ENCODE measurements at regions not wholly inside any gene's neighbourhood (a gene's known extent, or its start where the extent isn't known, plus 50 kb on each side); places are given as distances from the start of the nearest gene placed in this dataset.

GRCh38 chr7:155921804-155922066 is 109.5 kb upstream of the SHH start:
- ChIA-PET POLR2A (no interaction called here), CTCF (no interaction called here)
- H3K4me3 Mint-ChIP-seq (ENCODE audit: unreplicated experiment), result no peak overlapping the region
- H3K9me3 Mint-ChIP-seq (ENCODE audit: unreplicated experiment), result peaks cover 10% of the 10 kb centered on the region
- H3K27ac Mint-ChIP-seq (ENCODE audit: unreplicated experiment), result peak overlapping the region; percentile 83
- no peak for TF ChIP-seq CTCF (IDR thresholded peaks at IDR 0.05; ENCODE audit: insufficient read depth in 1 of 2, low read depth in 1 of 2, low read length in 1 of 2, severe bottlenecking in 1 of 2, unreplicated experiment in 1 of 2)
- Histone ChIP-seq H3K9me3 (no peaks in the 10 kb centered on the region), H3K4me1 (peaks cover 36% of the 10 kb centered on the region), H3K4me3 (ENCODE audit: low read depth, low read length) (no peak overlapping the region), H3K27me3 (replicated peaks; ENCODE audit: control insufficient read depth, insufficient read depth, low read length) (no peaks in the 10 kb centered on the region), H3K36me3 (ENCODE audit: control insufficient read depth, insufficient read depth, low read length) (no peaks in the 10 kb centered on the region)
- peaks cover 20% of the 10 kb centered on the region for H3K4me1 Mint-ChIP-seq (ENCODE audit: low read depth, unreplicated experiment)
- DNase-seq, result no peak
- H3K36me3 Mint-ChIP-seq (ENCODE audit: insufficient read depth, unreplicated experiment), result no peaks in the 10 kb centered on the region
- no peaks in the 10 kb centered on the region for H3K27me3 Mint-ChIP-seq (ENCODE audit: insufficient read depth, unreplicated experiment)
- BruUV-seq (replicated peaks), result no TSS peak
- intact Hi-C loops (cut with micrococcal nuclease; ENCODE audit: unreplicated experiment), result no loop called here

DNA sequence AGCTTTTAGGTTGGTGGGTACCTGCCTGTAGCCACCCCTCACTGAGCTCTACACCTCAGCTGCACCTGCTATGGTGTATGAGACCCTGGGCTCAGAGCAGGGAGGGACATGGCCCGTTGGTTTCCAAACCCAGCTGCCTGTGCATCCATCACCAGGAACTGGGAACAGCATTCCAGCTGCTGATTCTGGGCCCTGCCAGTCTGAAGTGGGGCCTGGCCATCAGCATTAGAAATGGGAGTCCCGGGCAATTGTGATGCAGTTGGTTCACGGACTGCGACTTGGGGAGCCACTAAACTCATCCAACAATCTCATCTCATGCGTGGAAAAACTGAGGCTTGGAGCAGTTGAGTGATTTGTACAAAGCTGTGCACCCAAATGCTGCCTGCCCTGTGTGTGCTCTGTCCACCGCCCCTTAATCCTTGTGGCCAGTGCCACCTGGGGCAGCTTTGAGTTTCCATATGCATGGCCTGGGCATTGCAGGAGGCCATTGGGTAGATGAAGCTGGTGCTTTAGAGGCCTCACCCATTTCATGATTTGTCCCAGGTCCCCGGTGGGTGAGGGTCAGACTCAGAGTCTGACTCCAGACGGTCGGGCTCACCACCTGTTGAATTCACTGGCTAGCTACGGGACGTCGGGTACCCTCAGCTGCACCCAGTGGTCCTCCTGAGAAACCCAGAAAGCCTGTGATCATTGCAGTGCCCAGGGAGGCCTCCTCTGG is 109.0 kb upstream of the SHH start:
- no peak for TF ChIP-seq CTCF (IDR thresholded peaks at IDR 0.05; ENCODE audit: insufficient read depth in 1 of 2, low read depth in 1 of 2, low read length in 1 of 2, severe bottlenecking in 1 of 2, unreplicated experiment in 1 of 2)
- intact Hi-C loops (cut with micrococcal nuclease; ENCODE audit: unreplicated experiment), result no loop called here

DNA sequence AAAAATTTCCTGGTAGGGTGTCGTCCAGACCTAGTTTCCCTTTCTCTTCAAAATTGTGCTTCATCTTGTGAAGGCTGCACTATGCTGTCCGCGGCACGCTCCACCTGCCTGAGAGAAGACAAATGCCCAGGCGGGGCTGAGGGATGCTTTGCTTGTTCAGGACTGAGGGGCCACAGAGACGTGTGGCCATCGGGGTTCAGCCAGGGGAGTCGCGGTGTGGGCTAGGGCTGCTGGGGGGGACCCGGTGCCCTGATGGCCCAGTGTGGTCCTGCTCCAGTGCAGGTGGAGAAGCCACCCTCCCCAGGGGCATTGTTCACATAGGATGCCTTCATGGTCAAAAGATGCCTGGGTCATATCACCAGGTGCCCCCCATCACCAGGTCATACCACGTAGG is 107.8 kb upstream of the SHH start:
- Mint-ChIP-seq H3K27ac (ENCODE audit: unreplicated experiment) (no peak overlapping the region), H3K9me3 (ENCODE audit: unreplicated experiment) (peaks cover 10% of the 10 kb centered on the region), H3K4me3 (ENCODE audit: unreplicated experiment) (no peak overlapping the region), H3K36me3 (ENCODE audit: insufficient read depth, unreplicated experiment) (no peaks in the 10 kb centered on the region), H3K4me1 (ENCODE audit: low read depth, unreplicated experiment) (peaks cover 20% of the 10 kb centered on the region), H3K27me3 (ENCODE audit: insufficient read depth, unreplicated experiment) (no peaks in the 10 kb centered on the region)
- ChIA-PET POLR2A (no interaction called here), CTCF (no interaction called here)
- Histone ChIP-seq H3K36me3 (ENCODE audit: control insufficient read depth, insufficient read depth, low read length) (no peaks in the 10 kb centered on the region), H3K27me3 (replicated peaks; ENCODE audit: control insufficient read depth, insufficient read depth, low read length) (no peaks in the 10 kb centered on the region), H3K4me3 (ENCODE audit: low read depth, low read length) (no peak overlapping the region), H3K9me3 (no peaks in the 10 kb centered on the region), H3K4me1 (peaks cover 36% of the 10 kb centered on the region)
- intact Hi-C loops (cut with micrococcal nuclease; ENCODE audit: unreplicated experiment), result no loop called here
- DNase-seq, result peak in 1 of 2 experiments; percentile 16
- no peak for TF ChIP-seq CTCF (IDR thresholded peaks at IDR 0.05; ENCODE audit: insufficient read depth in 1 of 2, low read depth in 1 of 2, low read length in 1 of 2, severe bottlenecking in 1 of 2, unreplicated experiment in 1 of 2)
- BruUV-seq (replicated peaks), result no TSS peak

More for the DNA sequence above, 109.0 kb upstream of the SHH start:
- Histone ChIP-seq H3K27me3 (replicated peaks; ENCODE audit: control insufficient read depth, insufficient read depth, low read length) (no peaks in the 10 kb centered on the region), H3K4me3 (ENCODE audit: low read depth, low read length) (no peak overlapping the region), H3K4me1 (peaks cover 36% of the 10 kb centered on the region), H3K9me3 (no peaks in the 10 kb centered on the region), H3K36me3 (ENCODE audit: control insufficient read depth, insufficient read depth, low read length) (no peaks in the 10 kb centered on the region)
- peaks cover 10% of the 10 kb centered on the region for H3K9me3 Mint-ChIP-seq (ENCODE audit: unreplicated experiment)
- no peaks in the 10 kb centered on the region for H3K36me3 Mint-ChIP-seq (ENCODE audit: insufficient read depth, unreplicated experiment)
- peak in 1 of 2 experiments; percentile 12 for DNase-seq
- H3K4me3 Mint-ChIP-seq (ENCODE audit: unreplicated experiment), result no peak overlapping the region
- POLR2A ChIA-PET, result no interaction called here
- no TSS peak for BruUV-seq (replicated peaks)
- H3K4me1 Mint-ChIP-seq (ENCODE audit: low read depth, unreplicated experiment), result peaks cover 20% of the 10 kb centered on the region
- CTCF ChIA-PET, result no interaction called here
- no peaks in the 10 kb centered on the region for H3K27me3 Mint-ChIP-seq (ENCODE audit: insufficient read depth, unreplicated experiment)
- H3K27ac Mint-ChIP-seq (ENCODE audit: unreplicated experiment), result peak overlapping the region; percentile 83
